Activated naive CD8-positive, alpha-beta T cell (primary cell): ENCODE measurements at regions not wholly inside any gene's neighbourhood (a gene's known extent, or its start where the extent isn't known, plus 50 kb on each side); places are given as distances from the start of the nearest gene placed in this dataset.

Source experiments
- H3K27ac Mint-ChIP-seq: one replicate; pipeline ENCODE4 v1.8.0; 2021; ENCODE audit warnings: mixed read lengths
- H3K27me3 Mint-ChIP-seq: one replicate; pipeline ENCODE4 v1.8.0; 2021; ENCODE audit warnings: mixed read lengths
- H3K36me3 Mint-ChIP-seq: one replicate; pipeline ENCODE4 v1.8.0; 2021; ENCODE audit warnings: mixed read lengths
- H3K4me1 Mint-ChIP-seq: one replicate; pipeline ENCODE4 v1.8.0; 2021; ENCODE audit warnings: low read depth, mixed read lengths
- H3K4me3 Mint-ChIP-seq: one replicate; pipeline ENCODE4 v1.8.0; 2021; ENCODE audit warnings: mild to moderate bottlenecking, mixed read lengths
- H3K9me3 Mint-ChIP-seq: one replicate; pipeline ENCODE4 v1.8.0; 2021; ENCODE audit warnings: low read depth, mixed read lengths

GRCh38 chr15:35748105-35748504 is 202.1 kb upstream of the DPH6 start:
- peaks cover 13% of the 10 kb centered on the region for H3K27me3 Mint-ChIP-seq

GRCh38 chr15:35750051-35750450 is 204.1 kb upstream of the DPH6 start:
- Mint-ChIP-seq H3K4me3 (no peak overlapping the region), H3K27ac (no peak overlapping the region), H3K27me3 (peaks cover 14% of the 10 kb centered on the region), H3K36me3 (no peaks in the 10 kb centered on the region), H3K9me3 (no peaks in the 10 kb centered on the region), H3K4me1 (no peaks in the 10 kb centered on the region)

More at GRCh38 chr15:35748105-35748504, 202.1 kb upstream of the DPH6 start:
- Mint-ChIP-seq H3K4me1 (no peaks in the 10 kb centered on the region), H3K9me3 (no peaks in the 10 kb centered on the region), H3K4me3 (no peak overlapping the region), H3K36me3 (no peaks in the 10 kb centered on the region), H3K27ac (no peak overlapping the region)

GRCh38 chr15:35751413-35752133 is 205.6 kb upstream of the DPH6 start:
- Mint-ChIP-seq H3K36me3 (no peaks in the 10 kb centered on the region), H3K4me1 (no peaks in the 10 kb centered on the region), H3K27ac (no peak overlapping the region), H3K27me3 (peaks cover 8% of the 10 kb centered on the region), H3K9me3 (no peaks in the 10 kb centered on the region), H3K4me3 (no peak overlapping the region)

DNA sequence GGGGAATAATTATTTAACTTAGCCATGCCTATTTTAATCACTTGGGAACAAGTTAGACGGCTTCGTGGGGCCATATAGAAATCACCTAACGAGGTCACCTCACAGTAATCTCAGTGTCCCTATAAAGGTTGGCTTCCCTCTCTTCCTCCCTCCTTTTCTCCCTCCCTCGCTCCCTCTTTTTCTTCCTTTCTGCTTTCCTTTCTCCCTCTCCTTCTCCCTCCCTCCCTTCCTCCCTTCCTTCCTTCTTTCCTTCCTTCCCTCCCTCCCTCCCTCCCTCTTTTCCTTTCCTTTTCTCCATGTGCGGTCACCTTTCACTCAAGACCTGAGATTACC is 206.1 kb upstream of the DPH6 start:
- Mint-ChIP-seq H3K27me3 (peaks cover 8% of the 10 kb centered on the region), H3K4me1 (no peaks in the 10 kb centered on the region), H3K27ac (no peak overlapping the region), H3K36me3 (no peaks in the 10 kb centered on the region), H3K9me3 (no peaks in the 10 kb centered on the region), H3K4me3 (no peak overlapping the region)

DNA sequence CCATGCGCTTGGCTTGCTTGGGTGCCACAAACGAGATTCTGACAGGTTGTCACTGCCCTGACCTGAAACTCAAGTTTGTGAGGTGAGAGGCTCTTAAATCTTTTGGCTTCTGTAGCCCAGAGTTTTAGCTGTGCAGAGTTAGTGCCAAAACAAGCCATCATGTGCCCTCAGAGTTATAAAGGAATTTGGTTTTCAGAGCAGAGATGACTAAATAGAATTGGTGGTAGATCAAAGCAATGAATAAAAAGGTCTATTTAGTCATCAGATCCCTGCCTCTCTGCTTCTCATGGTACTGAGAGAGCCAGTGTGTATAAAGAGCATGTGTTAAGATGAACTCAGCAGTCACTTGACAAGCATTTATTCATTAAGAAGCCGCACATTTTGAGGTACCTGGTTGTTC is 207.5 kb upstream of the DPH6 start:
- H3K4me3 Mint-ChIP-seq, result no peak overlapping the region
- no peaks in the 10 kb centered on the region for H3K9me3 Mint-ChIP-seq
- H3K36me3 Mint-ChIP-seq, result no peaks in the 10 kb centered on the region
- H3K27me3 Mint-ChIP-seq, result peaks cover 8% of the 10 kb centered on the region
- H3K4me1 Mint-ChIP-seq, result no peaks in the 10 kb centered on the region
- H3K27ac Mint-ChIP-seq, result no peak overlapping the region

GRCh38 chr15:35755237-35755802 is 209.4 kb upstream of the DPH6 start:
- Mint-ChIP-seq H3K27ac (no peak overlapping the region), H3K27me3 (peaks cover 8% of the 10 kb centered on the region), H3K36me3 (no peaks in the 10 kb centered on the region), H3K4me3 (no peak overlapping the region), H3K4me1 (no peaks in the 10 kb centered on the region), H3K9me3 (no peaks in the 10 kb centered on the region)

DNA sequence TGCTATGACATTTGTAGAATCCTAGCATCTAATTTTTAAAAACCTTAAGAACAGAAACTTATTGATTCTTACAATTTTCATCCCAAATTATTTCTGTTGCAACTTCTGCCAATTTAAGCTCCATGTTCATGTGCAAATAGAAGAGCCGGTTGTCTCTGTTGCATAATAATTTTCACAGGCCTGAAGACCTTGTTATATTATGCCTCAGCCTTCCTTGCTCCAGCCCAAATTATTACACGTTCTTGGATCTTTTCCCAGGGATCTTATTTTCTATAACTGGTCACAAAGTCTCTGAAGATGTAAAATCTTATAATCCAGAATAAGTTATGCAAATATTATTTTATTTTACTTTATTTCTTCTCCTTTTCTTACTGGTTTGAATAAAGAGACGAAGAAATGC is 210.7 kb upstream of the DPH6 start:
- H3K27ac Mint-ChIP-seq, result no peak overlapping the region
- no peaks in the 10 kb centered on the region for H3K9me3 Mint-ChIP-seq
- H3K4me3 Mint-ChIP-seq, result no peak overlapping the region
- H3K27me3 Mint-ChIP-seq, result peaks cover 3% of the 10 kb centered on the region
- H3K4me1 Mint-ChIP-seq, result no peaks in the 10 kb centered on the region
- no peaks in the 10 kb centered on the region for H3K36me3 Mint-ChIP-seq

DNA sequence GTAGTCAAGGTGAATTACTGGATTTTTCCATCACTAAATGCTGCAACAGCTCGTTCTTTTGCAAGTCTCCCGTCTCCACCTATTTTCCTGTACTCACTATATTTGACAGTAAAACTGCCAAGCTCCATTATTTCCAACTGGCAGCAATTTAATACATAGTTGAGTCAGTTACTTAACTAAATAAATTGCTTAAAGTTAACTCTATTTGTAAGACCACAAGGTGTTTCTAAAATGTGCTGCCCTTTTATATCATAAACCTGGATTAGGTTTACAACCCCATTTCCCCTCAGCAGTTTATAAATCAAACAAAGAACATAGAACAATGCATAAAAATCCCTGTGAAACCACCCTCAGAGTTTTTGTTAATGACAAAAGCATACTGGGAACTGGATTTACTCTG is 211.4 kb upstream of the DPH6 start:
- H3K27me3 Mint-ChIP-seq, result peaks cover 4% of the 10 kb centered on the region
- no peaks in the 10 kb centered on the region for H3K9me3 Mint-ChIP-seq
- no peaks in the 10 kb centered on the region for H3K4me1 Mint-ChIP-seq
- no peaks in the 10 kb centered on the region for H3K36me3 Mint-ChIP-seq
- H3K27ac Mint-ChIP-seq, result no peak overlapping the region
- no peak overlapping the region for H3K4me3 Mint-ChIP-seq

DNA sequence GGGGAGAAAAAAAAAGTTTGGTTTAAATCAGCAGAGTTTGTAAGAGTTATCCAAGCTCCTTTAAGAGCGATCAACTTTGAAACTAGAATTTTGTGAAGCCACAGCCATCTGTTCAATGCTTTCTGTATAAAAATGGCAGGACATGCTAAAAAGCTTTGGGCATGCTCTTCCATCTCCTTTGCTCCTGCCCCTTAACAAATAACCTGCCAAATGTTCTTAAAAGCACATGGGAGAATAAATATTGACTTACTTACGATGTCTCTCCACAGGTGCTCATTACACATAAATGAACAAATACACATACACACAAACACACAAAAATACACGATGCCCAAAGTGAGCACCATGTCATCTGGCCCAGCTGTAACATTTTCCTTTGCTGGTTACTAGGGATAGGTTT is 211.8 kb upstream of the DPH6 start:
- no peaks in the 10 kb centered on the region for H3K36me3 Mint-ChIP-seq
- peaks cover 4% of the 10 kb centered on the region for H3K27me3 Mint-ChIP-seq
- no peak overlapping the region for H3K4me3 Mint-ChIP-seq
- no peak overlapping the region for H3K27ac Mint-ChIP-seq
- no peaks in the 10 kb centered on the region for H3K9me3 Mint-ChIP-seq
- no peaks in the 10 kb centered on the region for H3K4me1 Mint-ChIP-seq

DNA sequence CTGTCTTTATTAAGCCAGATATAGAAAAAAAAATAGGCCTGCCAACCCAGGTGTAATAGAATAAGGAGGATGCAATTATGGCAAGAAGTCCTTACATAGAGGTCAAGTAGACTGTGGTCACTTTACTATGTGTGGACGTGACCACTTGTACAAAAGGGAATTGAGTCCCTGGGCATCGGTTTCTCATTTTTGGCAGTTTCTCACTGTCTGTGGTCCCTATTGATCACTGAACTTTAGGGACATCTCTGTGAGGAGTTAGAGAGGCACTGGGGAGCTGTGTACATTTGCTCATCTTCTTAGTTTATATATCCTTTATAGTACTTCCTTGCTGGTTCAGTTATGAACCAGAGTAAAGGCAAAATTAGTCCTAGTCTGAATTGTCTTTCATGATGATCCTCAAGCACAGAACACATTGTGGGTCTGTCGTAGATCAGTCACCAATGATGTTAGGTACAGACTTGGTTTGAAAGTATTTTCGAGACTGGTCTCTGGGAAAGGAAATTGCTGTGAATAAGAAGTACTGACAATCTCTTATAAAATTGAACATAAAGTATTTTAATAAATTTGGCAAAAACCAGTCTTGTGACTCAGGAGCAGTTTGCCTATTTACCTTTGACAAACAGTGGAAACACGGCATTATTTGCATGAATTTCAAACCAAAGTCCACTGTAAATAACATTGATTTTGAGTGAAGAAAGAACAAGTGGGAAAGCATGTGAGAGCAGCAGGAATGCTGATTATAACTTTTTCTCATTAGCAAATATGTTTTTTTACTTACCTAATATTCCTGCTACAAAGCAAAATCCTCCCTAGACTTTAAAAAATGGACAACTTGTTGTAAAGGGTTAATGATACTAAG is 218.9 kb upstream of the DPH6 start:
- Mint-ChIP-seq H3K4me1 (no peaks in the 10 kb centered on the region), H3K9me3 (no peaks in the 10 kb centered on the region), H3K36me3 (no peaks in the 10 kb centered on the region), H3K27me3 (peaks cover 4% of the 10 kb centered on the region), H3K4me3 (no peak overlapping the region), H3K27ac (no peak overlapping the region)

GRCh38 chr15:35768949-35769348 is 223.0 kb upstream of the DPH6 start:
- H3K4me3 Mint-ChIP-seq, result no peak overlapping the region
- no peak overlapping the region for H3K27ac Mint-ChIP-seq
- H3K36me3 Mint-ChIP-seq, result no peaks in the 10 kb centered on the region
- H3K4me1 Mint-ChIP-seq, result no peaks in the 10 kb centered on the region
- peaks cover 2% of the 10 kb centered on the region for H3K27me3 Mint-ChIP-seq
- no peaks in the 10 kb centered on the region for H3K9me3 Mint-ChIP-seq

DNA sequence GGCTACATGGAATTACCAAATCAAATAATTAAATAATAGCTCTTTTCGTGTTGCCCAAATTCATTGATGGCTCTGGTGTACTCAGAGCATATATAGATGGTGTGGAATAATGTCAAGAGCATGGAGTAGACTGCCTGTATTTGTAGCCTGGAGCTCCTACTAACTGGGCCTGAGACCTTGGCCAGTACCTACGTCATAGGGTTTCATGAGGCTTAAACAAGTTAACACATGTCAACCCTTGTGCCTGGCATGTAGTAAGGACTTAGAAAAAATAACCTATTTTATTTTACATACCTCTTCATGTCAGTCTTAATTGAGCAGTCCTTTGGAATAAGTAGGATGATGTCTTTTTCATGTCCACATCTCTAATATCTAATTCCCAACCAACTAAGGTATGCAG is 223.7 kb upstream of the DPH6 start:
- Mint-ChIP-seq H3K9me3 (no peaks in the 10 kb centered on the region), H3K27ac (no peak overlapping the region), H3K36me3 (no peaks in the 10 kb centered on the region), H3K4me3 (no peak overlapping the region), H3K27me3 (peaks cover 2% of the 10 kb centered on the region), H3K4me1 (no peaks in the 10 kb centered on the region)

DNA sequence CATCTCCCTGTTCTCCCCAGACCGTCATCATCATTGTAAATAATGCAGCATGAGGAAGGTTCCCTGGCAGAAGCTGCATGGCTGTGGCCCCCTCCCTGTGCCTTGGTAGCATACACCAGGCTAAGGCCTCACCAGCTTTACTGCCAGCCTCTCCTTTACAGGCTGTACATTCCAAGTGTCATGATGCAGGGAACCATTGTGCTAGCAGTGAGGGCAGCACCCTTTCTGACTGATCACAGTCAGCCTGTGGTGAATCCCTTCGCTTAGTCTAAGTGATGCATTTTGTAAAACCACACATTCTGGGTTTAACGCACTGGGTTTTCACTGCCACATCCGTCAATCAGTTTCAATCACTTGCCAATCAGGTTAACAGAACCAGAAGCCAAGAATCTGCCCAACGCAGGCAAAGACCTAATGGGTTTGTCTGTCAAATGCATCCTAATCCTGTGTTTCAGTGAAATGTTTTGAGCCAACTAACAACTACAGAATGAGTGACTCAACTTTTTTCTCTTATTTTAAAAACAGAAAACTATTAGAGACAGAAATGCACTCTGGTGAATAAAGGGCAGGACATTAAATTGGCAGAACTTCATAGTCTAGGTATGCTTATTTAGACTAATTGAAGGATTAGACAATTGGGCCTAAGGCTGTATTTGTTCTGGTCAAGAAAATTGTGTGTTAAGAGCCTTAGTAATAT is 225.9 kb upstream of the DPH6 start:
- no peak overlapping the region for H3K4me3 Mint-ChIP-seq

DNA sequence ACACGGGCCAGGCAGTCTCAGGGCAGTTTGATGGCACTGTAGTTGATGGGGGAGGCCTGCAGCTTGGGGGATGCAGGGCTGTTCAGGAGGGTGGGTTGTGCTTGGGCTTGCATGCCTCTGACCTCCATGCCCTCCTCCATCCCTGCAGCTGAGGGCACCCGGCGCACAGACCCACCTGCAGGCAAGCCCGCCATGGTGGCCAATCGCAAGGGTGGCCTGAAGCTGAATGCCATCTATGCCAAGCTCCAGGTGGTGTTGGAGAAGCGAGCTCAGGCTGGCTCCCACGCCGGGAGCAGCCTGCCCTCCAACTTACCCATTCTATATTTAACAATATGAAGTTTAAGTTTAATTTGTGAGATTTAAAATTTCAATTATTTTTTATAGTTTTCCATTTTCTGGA is 228.7 kb upstream of the DPH6 start:
- Mint-ChIP-seq H3K9me3 (no peaks in the 10 kb centered on the region), H3K4me3 (no peak overlapping the region), H3K27ac (no peak overlapping the region), H3K27me3 (peaks cover 4% of the 10 kb centered on the region), H3K4me1 (no peaks in the 10 kb centered on the region), H3K36me3 (no peaks in the 10 kb centered on the region)

More for the DNA sequence above, 225.9 kb upstream of the DPH6 start:
- Mint-ChIP-seq H3K27me3 (peaks cover 3% of the 10 kb centered on the region), H3K9me3 (no peaks in the 10 kb centered on the region), H3K4me1 (no peaks in the 10 kb centered on the region), H3K36me3 (no peaks in the 10 kb centered on the region), H3K27ac (no peak overlapping the region)

DNA sequence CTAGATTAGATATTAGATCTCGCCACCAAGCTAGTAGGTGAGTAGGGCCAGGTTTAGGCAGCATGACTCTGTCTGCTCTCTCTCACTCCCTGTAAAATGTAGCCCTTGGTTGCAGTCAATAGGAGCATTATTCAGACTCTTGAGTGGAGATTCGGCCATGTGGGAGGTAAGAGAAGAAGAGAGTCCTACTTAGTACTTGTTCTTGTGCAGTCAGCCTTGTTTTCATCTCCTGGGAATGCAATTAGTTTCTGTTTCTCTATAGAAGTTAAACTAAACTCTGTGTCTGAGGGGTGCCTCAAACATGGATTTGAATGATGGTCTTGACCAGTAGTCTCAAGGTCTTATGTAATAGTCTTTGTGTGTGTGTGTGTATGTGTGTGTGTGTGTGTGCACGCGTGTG is 229.5 kb upstream of the DPH6 start:
- Mint-ChIP-seq H3K9me3 (no peaks in the 10 kb centered on the region), H3K36me3 (no peaks in the 10 kb centered on the region), H3K4me3 (no peak overlapping the region), H3K27me3 (peaks cover 5% of the 10 kb centered on the region), H3K4me1 (no peaks in the 10 kb centered on the region), H3K27ac (no peak overlapping the region)
